Aorta (tissue), 5 donors: ENCODE measurements at regions not wholly inside any gene's neighbourhood (a gene's known extent, or its start where the extent isn't known, plus 50 kb on each side); places are given as distances from the start of the nearest gene placed in this dataset.

Experiments used
- ATAC-seq: fragments of 200-7000 bp; cut with Tn5 transposase; one replicate; pipeline ENCODE4 v1.9.1; 2022; ENCODE audit warnings: moderate library complexity; ENCODE audit not compliant: low FRiP score
- DNase-seq, 2 donors: peaks; one replicate each; pipeline ENCODE4 v3.0.0-alpha.2; 2020
- H3K27ac ChIP-seq, 2 donors: one replicate each; pipeline ENCODE4 v1.5.1; 2013; ENCODE audit warnings: low read length in 2 of 2, mild to moderate bottlenecking in 2 of 2, moderate library complexity in 2 of 2, control low read depth in 1 of 2, inconsistent platforms in 1 of 2, low read depth in 1 of 2
- H3K27me3 ChIP-seq, 2 donors: one replicate each; pipeline ENCODE4 v1.6.1; 2013; ENCODE audit warnings: control low read depth in 1 of 2, low read length in 1 of 2, mild to moderate bottlenecking in 1 of 2, moderate library complexity in 1 of 2; ENCODE audit not compliant: insufficient read depth in 2 of 2, control insufficient read depth in 1 of 2
- H3K36me3 ChIP-seq, 2 donors: one replicate each; pipeline ENCODE4 v1.6.1; 2013; ENCODE audit warnings: control low read depth in 1 of 2, low read length in 1 of 2, mild to moderate bottlenecking in 1 of 2; ENCODE audit not compliant: insufficient read depth in 2 of 2, control insufficient read depth in 1 of 2
- H3K4me1 ChIP-seq, 2 donors: one replicate each; pipeline ENCODE4 v1.6.1; 2013; ENCODE audit warnings: low read length in 2 of 2, control low read depth in 1 of 2, mild to moderate bottlenecking in 1 of 2, moderate library complexity in 1 of 2; ENCODE audit not compliant: insufficient read depth in 2 of 2, control insufficient read depth in 1 of 2
- H3K4me3 ChIP-seq, 2 donors: one replicate each; pipeline ENCODE4 v1.5.1; 2013; ENCODE audit warnings: low read length in 2 of 2, control low read depth in 1 of 2, mild to moderate bottlenecking in 1 of 2
- H3K9me3 ChIP-seq: one replicate; pipeline ENCODE4 v1.6.1; 2013; ENCODE audit warnings: mild to moderate bottlenecking, low read length; ENCODE audit not compliant: control insufficient read depth
- WGBS, 2 donors: extraction: QIAGEN DNeasy Blood & Tissue Kit; methylation state at CpG; one replicate each; pipeline ENCODE4 v1.1.7; 2013; 5-methylcytosine and 5-hydroxymethylcytosine counted together
- intact Hi-C, 2 donors: fragments of 100-400 bp; cut with DNase I; formaldehyde crosslinking; loops; one replicate each; pipeline versions ENCODE4 v1.14.2 to v1.15.0; 2022
- donor health status: healthy with polysubstance abuse.
- donor health status: Bipolar disorder and iron deficiency.
- donor health status: DM: no; HTN: no; CAD: no.
- donor health status: DM: no; HTN: no; CAD: no.
- donor health status: DM: yes; HTN: yes; CAD: no.

DNA sequence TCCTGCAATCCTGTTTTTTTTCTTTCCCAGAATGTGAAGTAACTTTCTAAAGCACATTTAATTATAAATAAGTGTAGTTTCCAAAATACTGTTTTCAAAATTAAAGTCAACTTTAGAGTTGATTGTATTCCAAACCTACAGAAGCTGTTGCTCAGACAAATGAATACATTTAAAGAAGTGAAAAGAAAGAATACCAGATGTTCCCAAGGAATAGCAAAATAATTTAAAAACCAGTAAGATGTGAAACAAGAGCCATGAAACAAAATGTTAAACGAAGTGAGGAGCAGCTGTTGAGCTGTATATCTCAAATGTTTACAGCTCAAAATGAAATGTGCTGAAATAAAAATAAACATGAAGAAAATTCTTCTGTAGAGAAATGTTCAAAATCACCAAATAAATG, 627.4 kb upstream of the NDST4 start:
- ATAC-seq (no peak), DNase-seq (no peak)
- H3K4me3 ChIP-seq, result no peak overlapping the region
- H3K36me3 ChIP-seq, result no peaks in the 10 kb centered on the region
- no peaks in the 10 kb centered on the region for H3K27me3 ChIP-seq
- H3K4me1 ChIP-seq, result no peaks in the 10 kb centered on the region
- WGBS, 2 donors, result 18 to 29% methylated on average over 1 of the region's 1 CpG
- H3K9me3 ChIP-seq, result no peaks in the 10 kb centered on the region
- intact Hi-C loops, result no loop called here
- no peak overlapping the region for H3K27ac ChIP-seq

DNA sequence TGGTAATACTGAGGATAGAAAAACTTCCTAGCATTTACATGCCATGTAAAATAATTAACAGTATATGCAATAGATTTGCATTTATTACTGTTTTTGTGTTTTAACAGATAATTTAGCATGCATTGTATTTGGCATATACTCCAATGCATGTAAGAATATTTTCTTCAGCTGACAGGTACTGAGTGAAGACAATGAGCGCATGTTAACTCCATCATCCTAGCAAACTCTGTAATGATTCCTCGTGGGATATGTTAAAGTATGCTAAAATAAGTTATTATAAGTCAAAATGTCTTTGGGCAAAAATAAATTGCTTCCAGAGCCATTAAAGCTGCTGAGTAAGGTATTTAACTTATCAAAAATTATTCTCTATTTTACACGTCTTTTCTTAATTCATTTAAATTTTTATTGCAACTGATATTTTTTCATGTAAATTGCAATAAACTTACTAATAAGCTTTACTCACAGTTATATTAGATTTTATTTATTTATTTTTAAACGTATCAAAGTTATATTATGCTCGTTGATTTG, 616.4 kb upstream of the NDST4 start:
- 63% methylated on average over 5 of the region's 5 CpGs for WGBS, 2 donors
- ATAC-seq, result no peak

DNA sequence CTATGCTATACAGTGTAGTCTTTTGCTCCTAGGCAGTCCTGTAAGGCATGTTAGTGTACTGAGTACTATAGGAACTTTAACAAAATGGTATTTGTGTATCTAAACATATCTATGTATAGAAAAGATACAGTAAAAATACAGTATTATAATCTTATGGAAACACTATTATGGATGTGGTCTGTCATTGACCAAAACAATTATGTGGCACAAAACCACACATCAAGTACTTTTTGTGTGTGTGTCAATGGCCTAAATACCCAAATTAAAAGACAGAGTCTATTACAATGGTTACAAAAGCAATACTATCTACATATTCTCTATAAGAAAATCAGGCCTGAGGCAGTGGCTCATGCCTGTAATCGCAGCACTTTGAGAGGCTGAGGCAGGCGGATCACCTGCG, 610.2 kb upstream of the NDST4 start:
- H3K4me3 ChIP-seq, result no peak overlapping the region
- H3K27ac ChIP-seq, result no peak overlapping the region
- intact Hi-C loops, result no loop called here
- no peaks in the 10 kb centered on the region for H3K36me3 ChIP-seq
- ATAC-seq, result no peak
- H3K9me3 ChIP-seq, result no peaks in the 10 kb centered on the region
- H3K27me3 ChIP-seq, result no peaks in the 10 kb centered on the region
- 91 to 94% methylated on average over 3 of the region's 3 CpGs for WGBS, 2 donors
- H3K4me1 ChIP-seq, result no peaks in the 10 kb centered on the region
- DNase-seq, result no peak

More for the DNA sequence above, 616.4 kb upstream of the NDST4 start:
- Histone ChIP-seq H3K9me3 (no peaks in the 10 kb centered on the region), H3K36me3 (no peaks in the 10 kb centered on the region), H3K27me3 (no peaks in the 10 kb centered on the region), H3K27ac (no peak overlapping the region), H3K4me1 (no peaks in the 10 kb centered on the region), H3K4me3 (no peak overlapping the region)
- intact Hi-C loops, result no loop called here
- DNase-seq, result no peak

GRCh38 chr4:115720611-115721010, 607.2 kb upstream of the NDST4 start:
- WGBS, 2 donors, result 63 to 64% methylated on average over 1 of the region's 1 CpG
- Histone ChIP-seq H3K4me1 (no peaks in the 10 kb centered on the region), H3K27me3 (no peaks in the 10 kb centered on the region), H3K36me3 (no peaks in the 10 kb centered on the region), H3K9me3 (no peaks in the 10 kb centered on the region), H3K4me3 (no peak overlapping the region), H3K27ac (no peak overlapping the region)
- intact Hi-C loops, result no loop called here
- no peak for DNase-seq
- ATAC-seq, result no peak

DNA sequence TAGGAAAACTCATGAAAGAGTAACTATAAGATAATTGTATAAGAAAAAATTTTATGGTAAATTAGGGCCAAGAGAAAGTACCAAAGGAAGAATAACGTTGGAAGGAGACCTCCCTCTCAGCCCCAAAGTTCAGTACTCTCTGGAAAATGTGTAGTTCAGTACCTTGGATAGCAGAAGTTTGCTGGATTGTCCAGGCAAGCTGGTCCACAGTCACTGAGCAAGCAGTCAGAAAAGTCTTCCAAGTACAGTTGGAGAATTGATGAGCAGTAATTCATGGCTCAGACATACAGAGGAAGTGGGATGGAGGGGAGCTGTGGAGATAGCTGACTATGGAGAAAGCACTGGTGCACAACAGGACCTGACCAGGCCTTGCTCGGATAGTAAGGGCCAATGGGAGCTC, 598.2 kb upstream of the NDST4 start:
- no peak for ATAC-seq
- no peak for DNase-seq
- 39 to 44% methylated on average over 2 of the region's 2 CpGs for WGBS, 2 donors
- H3K9me3 ChIP-seq, result no peaks in the 10 kb centered on the region
- no peak overlapping the region for H3K4me3 ChIP-seq
- H3K27ac ChIP-seq, result no peak overlapping the region
- no peaks in the 10 kb centered on the region for H3K4me1 ChIP-seq
- H3K36me3 ChIP-seq, result no peaks in the 10 kb centered on the region
- no peaks in the 10 kb centered on the region for H3K27me3 ChIP-seq
- intact Hi-C loops, result no loop called here

DNA sequence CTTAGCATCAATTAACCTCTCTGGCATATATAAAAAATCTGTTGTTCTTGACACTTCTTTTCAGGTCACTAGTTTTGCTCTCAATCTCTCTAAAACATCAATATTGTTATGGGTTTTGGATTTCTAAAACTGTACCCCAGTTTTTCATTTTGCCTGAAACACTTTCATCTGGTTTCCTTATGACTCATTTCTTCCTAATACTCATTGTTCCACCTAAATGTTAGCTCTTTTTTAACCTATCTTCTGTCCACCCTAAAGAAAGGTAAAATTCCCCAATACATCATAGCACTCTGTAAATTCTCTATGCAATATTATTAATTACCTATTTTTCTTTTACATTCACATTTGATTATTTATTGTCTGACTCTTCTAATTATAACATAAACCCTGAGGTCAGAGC, 575.5 kb upstream of the NDST4 start:
- Histone ChIP-seq H3K4me1 (peaks cover 0 to 1% of the 10 kb centered on the region in 2 donors), H3K4me3 (no peak overlapping the region), H3K27ac (no peak overlapping the region), H3K36me3 (no peaks in the 10 kb centered on the region), H3K9me3 (no peaks in the 10 kb centered on the region), H3K27me3 (no peaks in the 10 kb centered on the region)
- ATAC-seq (no peak), DNase-seq (no peak)
- intact Hi-C loops, result no loop called here

DNA sequence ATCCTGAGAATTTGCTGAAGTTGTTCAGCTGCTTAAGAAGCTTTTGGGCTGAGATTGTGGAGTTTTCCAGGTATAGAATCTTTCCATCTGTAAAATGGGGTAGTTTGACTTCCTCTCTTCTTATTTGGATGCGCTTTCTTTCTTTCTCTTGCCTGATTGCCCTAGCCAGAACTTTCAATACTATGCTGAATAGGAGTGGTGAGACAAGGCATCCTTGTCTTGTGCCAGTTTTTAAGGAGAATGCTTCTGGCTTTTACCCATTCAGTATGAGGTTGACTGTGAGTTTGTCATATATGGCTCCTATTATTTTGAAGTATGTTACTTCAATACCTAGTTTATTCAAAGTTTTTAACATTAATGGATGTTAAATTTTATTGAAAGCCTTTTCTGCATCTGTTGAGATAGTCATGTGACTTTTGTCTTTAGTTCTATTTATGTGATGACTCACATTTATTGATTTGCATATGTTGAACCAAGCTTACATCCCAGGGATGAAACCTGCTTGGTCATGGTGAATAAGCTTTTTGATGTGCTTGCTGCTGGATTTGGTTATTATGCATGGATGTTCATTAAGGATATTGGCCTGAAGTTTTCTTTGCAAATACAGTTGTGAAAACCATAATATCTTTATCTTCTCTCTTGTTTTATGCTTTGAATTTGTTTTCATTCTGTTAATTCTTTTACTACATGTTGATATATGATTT, 573.8 kb upstream of the NDST4 start:
- ATAC-seq, result no peak
- 86 to 95% methylated on average over 1 of the region's 1 CpG for WGBS, 2 donors
- Histone ChIP-seq H3K4me3 (no peak overlapping the region), H3K27ac (no peak overlapping the region), H3K36me3 (no peaks in the 10 kb centered on the region), H3K4me1 (peaks cover 0 to 1% of the 10 kb centered on the region in 2 donors), H3K27me3 (no peaks in the 10 kb centered on the region), H3K9me3 (no peaks in the 10 kb centered on the region)
- intact Hi-C loops, result no loop called here
- DNase-seq, result no peak

- Histone ChIP-seq H3K4me3 (no peak overlapping the region), H3K27me3 (no peaks in the 10 kb centered on the region), H3K36me3 (no peaks in the 10 kb centered on the region), H3K9me3 (no peaks in the 10 kb centered on the region), H3K27ac (no peak overlapping the region), H3K4me1 (no peaks in the 10 kb centered on the region)
- ATAC-seq (peak; percentile 22), DNase-seq (no peak)
- 93% methylated on average over 47 of the region's 47 CpGs for WGBS, 2 donors
- intact Hi-C loops, result no loop called here
These were observed 565.1 kb upstream of the NDST4 start for GRCh38 chr4:115678425-115678941.

DNA sequence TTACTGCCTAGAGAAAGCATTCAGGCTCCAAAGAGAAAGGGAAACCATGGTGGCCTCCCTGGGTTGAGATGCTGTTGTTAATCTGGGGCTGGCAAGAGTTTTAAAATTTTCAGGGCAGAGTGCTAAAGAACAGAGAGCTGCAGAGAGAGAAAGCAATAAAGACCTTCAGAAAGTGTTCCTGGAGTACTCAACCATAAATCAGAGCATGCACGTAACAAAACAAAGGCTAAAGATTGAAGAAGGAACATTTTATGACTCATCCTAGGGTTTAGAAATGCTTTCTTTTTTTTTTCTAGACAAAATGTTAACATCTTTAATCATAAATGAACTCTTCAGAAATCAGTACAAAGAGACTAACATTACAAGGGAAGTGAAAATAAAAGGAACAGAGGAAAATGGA, 562.3 kb upstream of the NDST4 start:
- Histone ChIP-seq H3K36me3 (no peaks in the 10 kb centered on the region), H3K27me3 (no peaks in the 10 kb centered on the region), H3K27ac (no peak overlapping the region), H3K4me3 (no peak overlapping the region), H3K4me1 (no peaks in the 10 kb centered on the region), H3K9me3 (no peaks in the 10 kb centered on the region)
- no peak for ATAC-seq
- intact Hi-C loops, result no loop called here
- no peak for DNase-seq
- 8 to 30% methylated on average over 1 of the region's 1 CpG for WGBS, 2 donors
